Stimulated activated CD4-positive, alpha-beta T cell treated with anti-CD3 and anti-CD28 coated beads, TNF-alpha, amount 100 ng/mL, for 48 hours (primary cell): ENCODE measurements at regions not wholly inside any gene's neighbourhood (a gene's known extent, or its start where the extent isn't known, plus 50 kb on each side); places are given as distances from the start of the nearest gene placed in this dataset.

Experiments
- DNase-seq, 3 donors: peaks; one replicate each; pipeline ENCODE4 v3.0.0-alpha.2; 2020; ENCODE audit warnings: low read depth in 3 of 3

DNA sequence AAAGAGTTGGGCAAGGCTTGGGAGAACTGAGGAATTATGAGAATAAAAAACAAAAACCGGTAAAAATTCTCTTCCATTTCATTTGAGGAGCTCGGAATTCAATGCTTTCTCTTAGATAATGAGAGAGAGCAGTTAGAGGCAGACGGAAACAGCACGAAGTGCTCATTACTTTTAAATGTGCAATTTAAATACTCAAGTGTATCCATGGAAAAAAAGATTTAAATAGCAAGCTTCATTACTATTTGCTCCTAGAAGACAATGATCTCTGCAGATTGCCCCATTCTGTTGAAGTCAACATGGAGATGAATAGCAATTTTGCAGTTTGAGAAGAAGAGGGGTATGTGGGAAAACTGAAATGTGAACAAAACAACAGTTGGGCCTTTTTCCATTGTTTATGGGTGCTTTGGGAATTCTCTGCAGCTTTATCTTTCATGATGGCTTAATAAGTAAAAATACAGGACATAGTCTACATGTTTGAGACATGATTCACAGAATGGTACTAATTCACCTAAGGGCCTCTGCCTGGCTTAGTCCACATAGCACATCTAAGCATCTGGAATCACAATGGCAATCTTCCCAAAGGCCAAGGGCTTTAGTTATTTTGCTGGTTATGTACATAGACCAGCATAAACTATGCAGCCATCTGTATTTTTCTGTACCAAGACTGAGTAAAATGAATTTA, 512.7 kb upstream of the FAT1 start:
- no peak for DNase-seq

DNA sequence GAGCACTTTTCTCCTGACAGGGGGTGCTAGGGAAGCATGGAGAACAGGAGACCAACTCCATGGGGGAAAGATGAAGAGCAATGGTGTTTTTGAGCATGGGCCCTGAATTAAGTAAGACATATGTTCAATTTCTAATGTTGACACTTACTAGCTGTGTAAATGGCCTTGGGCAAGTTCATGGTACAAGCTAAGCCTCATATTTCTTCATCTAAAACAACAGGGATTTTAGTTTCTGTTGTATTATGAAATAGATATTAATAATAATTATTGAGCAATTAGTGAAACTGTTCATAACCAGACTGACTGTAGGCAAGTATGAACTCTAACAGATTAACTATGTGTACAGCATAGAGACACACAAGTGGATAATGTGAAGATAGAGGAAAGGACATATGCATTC, 515.0 kb upstream of the FAT1 start:
- DNase-seq = no peak

DNA sequence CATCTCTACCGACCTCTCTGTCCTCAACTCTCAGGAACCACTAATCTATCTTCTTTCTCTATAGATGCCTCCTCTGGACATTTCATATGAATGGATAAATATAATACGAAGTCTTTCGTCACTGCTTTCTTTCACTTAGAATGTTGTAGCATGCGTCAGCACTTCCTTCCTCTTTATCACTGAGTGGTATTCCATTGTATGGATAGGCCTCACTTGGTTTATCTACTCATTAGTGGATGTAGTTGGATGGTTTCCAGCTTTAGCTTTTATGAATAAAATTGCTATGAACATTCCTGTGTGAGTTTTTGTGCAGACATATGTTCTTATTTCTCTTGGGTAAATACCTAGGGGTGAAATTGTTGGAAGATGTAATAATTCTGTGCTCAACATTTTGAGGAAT, 528.2 kb upstream of the FAT1 start:
- no peak for DNase-seq

DNA sequence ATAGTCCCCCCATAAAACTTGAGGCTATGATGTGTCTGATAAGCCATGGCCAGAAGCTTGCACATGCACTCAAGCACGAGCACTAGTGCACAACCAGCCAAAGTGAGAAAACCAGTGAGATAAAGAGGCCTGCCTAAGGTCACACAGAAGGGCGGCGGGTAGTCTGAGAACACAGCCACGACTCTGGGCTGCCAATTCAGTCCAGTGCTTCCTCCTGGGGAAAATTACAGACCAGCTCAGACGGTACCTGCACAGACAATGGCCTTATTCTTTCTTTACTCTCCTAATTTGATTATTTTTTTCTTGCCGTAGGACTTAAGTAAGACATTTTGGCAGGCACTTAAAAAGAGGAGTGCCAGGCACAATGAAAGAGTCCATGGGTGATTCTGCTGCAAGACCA, 533.2 kb upstream of the FAT1 start:
- no peak for DNase-seq

DNA sequence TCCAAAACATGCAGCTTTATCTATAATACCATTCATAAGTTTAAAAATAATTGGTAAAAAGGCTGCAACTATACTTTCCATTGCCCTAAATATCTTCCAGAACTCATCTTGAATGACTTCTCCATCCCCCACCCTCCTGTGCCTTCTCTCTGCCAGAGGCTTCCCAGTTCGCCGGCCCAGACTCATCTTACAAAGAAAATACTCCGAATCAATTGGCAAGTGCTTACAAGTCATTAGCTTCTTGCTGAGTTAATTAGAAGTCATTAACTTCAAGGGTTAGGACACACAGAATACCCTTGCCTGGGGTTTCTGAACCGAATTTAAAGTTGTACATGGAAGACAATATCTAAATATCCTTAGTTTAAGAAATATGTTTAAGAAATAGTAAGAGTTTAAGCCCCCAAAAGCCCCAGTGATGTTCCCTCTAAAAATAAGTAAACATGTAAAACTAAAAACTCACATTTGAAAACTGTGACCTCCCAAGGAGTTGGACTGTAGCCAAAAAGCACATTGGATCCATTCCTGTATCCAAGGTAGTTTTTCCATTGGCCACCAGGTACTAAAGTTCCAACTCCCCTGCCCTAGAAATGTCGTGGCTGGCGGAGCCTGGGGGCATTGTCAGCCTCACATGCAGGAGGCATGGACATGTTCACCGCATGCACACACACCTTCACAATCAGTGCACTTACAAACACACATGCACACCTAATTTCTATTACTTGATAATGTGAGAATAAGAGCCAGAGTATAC, 535.2 kb upstream of the FAT1 start:
- DNase-seq = no peak

DNA sequence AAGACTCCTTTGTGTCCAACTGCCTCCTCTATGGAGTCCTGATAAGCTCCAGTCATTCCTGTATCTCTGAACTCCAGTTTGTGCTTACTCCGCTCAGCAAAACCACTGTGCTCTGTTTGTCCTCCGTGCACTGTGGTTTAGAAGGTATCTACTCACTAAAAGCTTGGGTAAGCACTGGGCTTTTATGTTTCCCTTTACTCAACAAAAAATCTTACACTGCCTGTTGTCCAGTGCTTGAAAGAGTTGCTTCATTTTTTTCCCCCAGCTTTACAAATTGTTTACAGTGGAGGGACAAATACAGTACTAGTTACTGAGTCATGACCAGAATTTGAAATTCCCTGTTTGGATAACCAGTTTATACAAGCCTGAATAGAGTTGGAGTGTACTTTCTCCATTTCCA, 545.3 kb upstream of the FAT1 start:
- no peak for DNase-seq

DNA sequence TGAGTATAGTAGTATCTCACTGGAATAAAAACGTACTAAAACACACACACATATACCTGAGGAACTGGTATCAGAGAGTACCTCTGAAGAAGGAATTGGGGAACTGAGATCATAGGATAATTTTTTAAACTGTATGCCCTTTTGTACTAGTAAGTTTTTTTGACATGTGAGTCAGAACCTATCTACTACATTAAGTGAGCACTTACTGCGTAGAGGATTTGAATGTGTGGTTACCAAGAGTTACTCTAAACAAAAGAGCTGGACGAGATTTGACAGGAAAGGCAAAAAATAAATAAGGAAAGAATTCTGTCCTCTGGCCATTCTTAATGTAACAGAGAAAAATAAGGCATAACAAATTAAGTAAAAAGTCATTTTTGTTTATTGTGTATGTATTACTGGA, 546.5 kb upstream of the FAT1 start:
- DNase-seq = no peak

DNA sequence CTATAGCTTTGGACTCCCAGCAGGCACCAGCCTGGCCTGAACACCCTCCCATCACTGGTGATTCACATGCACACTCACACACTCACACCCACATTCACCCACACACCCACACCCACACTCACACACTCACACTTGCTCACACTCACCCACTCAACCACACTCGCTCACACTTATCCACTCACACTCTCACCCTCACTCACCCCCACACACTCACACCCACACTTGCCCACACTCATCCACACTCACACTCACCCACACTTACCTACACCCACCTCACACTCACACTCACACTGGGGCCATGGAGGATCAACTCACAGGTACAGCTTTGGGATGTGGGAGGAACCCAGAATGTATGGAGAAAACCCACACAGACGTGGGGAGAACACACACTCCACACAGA, 548.2 kb upstream of the FAT1 start:
- no peak for DNase-seq

DNA sequence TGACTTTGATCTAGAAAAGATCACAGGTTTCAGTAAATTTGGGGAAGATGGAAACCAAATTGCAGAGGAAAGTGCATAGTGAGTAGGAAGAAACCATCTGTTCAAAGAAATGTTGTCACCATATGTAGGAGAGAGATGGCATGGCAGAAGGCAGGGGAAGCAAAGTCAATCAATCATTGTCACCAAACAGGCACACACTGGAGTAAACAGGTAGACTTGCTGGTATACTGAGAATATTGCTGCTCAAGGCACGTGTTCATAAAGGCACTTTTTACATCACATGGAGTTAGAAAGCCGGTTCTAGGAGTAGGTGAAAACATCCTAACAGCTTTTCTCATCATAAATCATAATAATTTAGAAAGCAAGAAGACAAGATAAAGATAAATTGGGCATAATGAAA, 550.5 kb upstream of the FAT1 start:
- no peak for DNase-seq

DNA sequence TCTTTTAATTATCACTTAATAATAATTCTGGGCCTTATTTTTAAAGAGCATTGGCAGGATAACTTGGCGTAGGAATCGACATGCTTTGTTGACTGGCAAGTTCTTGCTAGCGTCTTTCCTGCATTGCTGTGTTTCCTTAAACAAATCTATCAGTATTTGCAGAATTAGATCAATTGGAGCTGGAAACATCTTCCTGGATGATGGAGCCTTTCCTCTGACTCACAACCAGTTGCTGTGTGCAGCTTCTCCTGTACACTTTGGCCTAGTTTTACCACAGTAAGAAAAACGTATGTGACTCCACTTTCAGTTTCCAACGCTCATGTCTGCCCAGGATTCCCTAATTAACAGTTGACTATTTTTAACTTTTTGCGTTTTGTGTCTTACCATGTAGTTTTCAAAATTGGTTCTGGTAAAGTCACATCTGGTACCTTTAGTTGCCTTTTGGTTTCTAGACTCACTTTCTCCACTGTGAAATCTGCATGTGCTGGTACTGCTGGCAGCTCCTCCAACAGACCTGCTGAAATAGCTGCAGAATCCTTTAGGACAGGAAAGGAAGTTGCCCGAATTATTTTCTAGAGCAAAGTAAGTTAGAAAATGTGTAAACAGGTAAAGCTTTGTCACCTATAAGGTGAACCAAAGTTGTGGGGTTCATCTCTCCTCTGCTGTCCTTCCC, 553.2 kb upstream of the FAT1 start:
- DNase-seq = no peak

DNA sequence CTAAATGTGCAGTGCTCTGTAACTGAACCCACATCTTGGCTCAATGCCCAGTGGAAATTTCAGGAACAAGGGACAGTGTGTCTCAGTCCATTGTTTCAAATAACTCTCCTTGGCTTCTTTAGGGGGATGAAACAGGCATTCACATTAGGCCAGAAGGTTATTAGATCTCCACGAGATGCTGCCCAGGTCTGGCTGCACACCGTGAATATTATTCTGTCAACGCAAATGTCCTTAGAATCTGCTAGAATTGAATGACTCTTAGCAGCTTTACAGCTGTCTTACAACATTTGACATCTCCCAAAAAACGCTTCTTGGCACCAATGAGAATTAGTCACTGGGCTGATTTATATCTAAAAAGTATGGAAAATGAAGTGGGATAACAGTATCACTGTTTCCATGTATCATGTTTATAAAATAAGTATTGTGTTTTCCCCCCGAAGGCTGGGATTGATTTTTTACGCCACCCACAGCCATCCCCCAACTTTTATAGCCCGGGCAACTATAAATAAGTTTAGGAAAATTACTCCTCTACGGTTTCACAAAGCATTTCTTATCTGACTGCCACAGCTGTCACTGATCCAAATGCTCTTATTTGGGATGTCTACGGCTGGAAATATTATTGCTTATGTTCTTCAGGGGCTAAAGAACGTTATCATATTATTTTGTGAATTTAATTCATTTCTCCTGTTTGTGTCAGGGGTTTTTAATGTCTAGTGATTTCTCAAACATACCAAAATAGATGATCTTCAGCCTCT, 559.7 kb upstream of the FAT1 start:
- DNase-seq = no peak

DNA sequence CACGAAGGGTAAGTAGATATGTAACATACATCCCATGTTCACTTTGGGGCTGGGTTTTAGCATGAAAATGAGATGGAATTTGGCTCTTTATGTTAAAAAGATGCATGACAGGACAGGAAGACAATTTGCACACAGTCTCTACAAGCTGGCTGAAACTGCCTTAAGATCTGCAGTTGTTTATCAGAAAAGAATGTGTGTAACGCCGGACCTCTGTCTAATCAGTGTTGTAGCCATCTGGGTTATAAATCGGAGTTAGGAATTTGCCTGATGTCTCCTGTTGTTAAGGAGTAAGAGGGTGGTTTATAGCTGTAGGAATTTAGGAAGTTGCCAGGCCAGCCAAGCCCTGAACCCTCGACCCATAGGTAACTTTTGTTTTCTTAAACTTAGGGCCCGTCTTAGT, 562.9 kb upstream of the FAT1 start:
- DNase-seq = no peak

DNA sequence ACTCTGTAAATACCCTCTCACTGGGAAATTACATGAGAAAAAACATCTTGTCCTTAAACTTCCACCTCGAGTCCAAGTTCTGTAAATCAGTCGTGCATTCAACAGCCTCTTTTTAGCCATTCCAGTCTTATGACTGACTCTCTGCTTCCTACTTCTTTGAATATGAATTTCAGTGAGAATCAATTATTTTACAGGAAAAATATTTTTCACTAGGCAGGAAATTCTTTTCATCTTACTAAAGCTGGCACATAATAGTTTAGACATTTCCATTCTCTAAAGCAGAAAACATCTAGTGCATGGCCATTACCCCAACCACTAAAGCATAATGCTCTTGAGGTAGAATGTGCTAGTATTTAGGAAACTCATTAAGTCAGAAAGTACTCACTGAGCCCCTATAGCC, 565.7 kb upstream of the FAT1 start:
- no peak for DNase-seq

DNA sequence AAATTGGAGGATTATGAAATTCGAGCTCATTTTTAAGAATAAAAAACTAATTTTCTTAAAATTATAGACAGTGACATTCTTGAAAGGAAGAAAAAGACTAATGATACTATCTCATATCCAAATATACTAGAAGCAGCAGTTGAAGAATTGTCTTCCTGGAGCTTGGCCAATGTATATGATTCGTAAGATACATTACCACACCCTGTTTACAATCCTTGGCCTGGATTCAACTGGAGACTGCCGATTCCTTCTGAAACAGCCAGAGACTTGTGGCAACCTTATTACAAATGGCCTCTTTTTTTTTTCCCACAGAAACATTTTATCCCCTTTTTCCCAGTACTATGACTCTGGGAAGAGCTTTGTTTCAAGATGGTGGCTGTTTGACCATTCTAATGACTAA, 571.2 kb upstream of the FAT1 start:
- DNase-seq = no peak

DNA sequence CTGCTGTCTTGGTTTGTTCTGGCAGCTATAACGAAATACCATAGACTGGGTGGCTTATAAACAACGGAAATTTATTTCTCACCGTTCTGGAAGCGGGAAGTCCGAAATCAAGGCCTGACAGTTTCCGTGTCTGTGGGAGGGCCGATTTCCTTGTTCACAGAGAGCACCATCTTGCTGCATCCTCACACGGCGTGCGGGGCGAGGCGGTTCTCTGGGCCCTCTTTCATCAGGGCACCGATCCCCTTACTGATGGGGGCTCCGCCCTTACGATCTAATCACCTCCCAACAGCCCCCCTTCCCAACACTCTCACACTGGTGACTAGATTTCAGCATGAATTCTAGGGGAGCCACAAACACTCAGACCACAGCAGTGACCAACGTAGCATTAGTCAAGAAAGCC, 578.3 kb upstream of the FAT1 start:
- DNase-seq = no peak

DNA sequence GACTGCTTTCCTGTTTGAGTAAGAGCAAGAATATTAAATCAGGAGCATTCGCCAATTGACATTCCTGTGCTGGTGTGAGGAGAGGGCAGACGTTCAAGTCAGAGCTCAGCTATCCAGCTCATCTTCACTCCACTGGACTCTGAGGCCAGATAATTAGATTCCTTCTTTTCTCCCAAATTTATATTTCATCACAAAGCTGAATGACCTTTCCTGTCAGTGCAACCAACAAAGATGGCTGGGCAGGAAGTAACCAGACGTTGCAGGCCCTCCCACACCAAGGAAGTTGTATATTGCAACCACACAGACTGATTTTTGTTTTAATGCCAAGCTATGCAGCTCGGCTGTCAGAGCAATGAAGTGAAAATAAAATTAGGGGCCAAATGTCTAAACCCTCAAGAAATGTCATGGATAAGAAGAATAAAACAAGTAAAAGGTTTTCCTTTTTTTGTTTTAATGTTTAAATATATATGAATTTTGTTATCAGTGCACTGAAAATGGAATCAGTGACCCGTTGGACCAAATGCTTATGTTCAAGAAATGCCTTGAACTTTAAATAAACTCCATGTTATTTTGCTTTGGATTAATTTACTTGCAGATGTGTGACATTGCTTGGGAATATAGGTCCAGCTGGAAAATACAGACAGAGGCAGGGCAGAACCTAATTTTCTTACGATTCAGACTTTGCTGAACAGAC, 578.9 kb upstream of the FAT1 start:
- no peak for DNase-seq

DNA sequence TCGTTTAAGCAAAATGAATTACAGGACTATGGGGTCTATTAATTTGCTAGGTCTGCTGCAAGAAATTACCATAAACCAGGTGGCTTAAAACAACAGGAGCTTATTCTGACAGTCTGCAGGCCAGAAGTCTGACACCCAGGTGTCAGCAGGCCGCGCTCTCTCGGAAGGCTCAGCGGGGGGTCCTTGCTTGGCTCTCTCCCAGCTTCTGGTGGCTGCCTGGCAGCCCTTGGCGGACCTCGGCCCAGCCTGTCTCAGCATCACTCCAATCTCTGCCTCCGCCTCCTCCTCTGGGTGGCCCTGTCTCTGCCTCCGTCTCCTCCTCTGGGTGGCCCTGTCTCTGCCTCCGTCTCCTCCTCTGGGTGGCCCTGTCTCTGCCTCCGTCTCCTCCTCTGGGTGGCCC, 580.5 kb upstream of the FAT1 start:
- no peak for DNase-seq

DNA sequence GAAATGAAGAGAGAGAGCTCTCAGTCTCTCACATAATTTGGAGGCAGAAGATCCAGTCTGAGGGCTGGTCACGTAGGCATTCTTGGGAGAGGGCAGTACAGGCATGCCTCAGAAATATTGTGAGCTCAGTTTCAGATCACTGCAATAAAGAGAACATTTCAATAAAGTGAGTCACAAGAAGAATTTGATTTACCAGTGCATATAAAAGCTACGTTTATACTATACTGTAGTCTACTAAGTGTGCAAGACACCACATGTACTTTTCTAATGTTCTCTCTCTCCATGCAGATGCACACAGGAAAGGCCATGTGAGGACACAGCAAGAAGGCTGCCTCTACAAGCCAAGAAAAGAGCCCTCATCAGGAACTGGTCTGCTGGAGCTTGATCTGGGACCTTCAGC, 583.5 kb upstream of the FAT1 start:
- DNase-seq = no peak

DNA sequence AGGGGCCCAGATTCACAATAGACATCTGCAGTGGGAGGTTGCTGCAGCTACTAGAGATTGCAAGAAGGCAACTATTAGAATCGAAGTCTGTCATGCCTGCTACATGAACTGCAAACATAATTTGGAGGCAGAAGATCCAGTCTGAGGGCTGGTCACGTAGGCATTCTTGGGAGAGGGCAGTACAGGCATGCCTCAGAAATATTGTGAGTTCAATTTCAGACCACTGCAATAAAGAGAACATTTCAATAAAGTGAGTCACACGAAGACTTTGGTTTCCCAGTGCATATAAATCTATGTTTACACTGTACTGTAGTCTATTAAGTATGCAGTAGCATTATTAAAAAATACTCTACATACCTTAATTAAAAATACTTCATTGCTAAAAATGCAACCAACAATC, 585.8 kb upstream of the FAT1 start:
- no peak for DNase-seq

DNA sequence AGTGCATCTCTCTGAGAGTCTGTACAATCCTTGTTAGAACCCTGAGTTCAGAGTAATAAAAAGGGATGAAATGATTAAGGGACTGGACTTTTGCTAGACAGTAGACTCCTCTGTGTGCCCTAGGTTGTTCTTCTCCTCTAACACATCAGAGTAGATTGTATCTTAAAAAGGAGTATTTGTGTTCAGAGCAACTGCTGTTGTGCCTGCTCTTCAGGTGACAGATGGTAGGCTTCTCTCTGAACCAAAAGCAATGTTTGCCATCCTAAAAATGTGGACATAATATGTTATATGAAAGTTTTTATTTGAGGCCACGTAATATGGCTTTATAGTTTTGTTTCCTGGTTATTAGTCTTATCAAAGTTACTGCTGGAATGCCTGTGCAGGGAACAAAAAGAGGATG, 588.6 kb upstream of the FAT1 start:
- no peak for DNase-seq

DNA sequence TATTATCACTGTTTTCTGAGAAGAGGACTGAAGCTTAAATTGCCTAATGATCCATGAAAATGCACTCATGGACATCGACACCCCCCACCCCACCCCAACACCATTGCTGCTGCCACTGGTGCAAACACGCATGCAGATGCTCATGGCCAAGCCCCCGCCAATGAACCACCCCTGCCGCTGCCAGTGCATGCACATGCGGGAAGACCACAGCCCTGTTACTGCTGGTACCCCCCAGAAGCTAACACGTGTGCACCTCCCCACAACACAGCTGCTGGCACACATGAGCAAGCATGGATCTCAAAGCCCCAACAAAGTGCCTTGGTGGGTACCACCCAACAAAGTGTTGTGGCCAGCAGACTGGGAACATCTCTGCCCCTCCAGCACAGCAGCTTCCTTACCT, 594.1 kb upstream of the FAT1 start:
- no peak for DNase-seq

DNA sequence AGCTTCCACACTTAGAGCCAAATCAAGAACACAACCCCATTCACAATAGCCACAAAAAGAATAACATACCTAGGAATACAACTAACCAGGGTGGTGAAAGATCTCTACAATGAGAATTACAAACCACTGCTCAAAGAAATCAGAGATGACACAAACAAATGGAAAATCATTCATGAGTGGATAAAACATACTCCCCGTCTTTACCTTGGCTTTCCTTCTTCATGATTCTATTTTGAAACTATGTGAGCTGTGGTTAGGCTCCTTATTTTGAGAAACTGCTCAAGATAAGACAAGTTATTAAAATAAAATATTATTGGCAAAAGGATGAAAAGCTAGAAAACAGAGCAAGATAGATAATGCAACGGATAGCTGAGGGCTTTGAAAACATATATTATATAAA, 598.1 kb upstream of the FAT1 start:
- no peak for DNase-seq
